ENCODE measurements at regions not wholly inside any gene's neighbourhood (a gene's known extent, or its start where the extent isn't known, plus 50 kb on each side); places are given as distances from the start of the nearest gene placed in this dataset.
"Not testable (repeated sequence)": the region's sequence is repeated elsewhere in the genome, so short reads cannot be mapped to it uniquely, and the experiment has no call there.

GRCh38 chr9:26694381-26695297 lies 198.0 kb downstream of the CAAP1 start:
- no peaks in the 10 kb centered on the region for H3K27me3 Mint-ChIP-seq
- H3K4me1 Mint-ChIP-seq: no peaks in the 10 kb centered on the region
- H3K27ac Mint-ChIP-seq: no peak overlapping the region
- no peak for ATAC-seq
- H3K9me3 Mint-ChIP-seq: peaks cover 13% of the 10 kb centered on the region
- H3K36me3 Mint-ChIP-seq: no peaks in the 10 kb centered on the region
- no peak overlapping the region for H3K4me3 Mint-ChIP-seq

- Mint-ChIP-seq H3K27me3 (no peaks in the 10 kb centered on the region), H3K9me3 (no peaks in the 10 kb centered on the region), H3K4me3 (no peak overlapping the region), H3K36me3 (no peaks in the 10 kb centered on the region), H3K4me1 (no peaks in the 10 kb centered on the region), H3K27ac (no peak overlapping the region)
- no peak for ATAC-seq
Measured at GRCh38 chr9:26689041-26689440, 203.6 kb downstream of the CAAP1 start.

- ATAC-seq: no peak
- H3K27ac Mint-ChIP-seq: no peak overlapping the region
- no peaks in the 10 kb centered on the region for H3K9me3 Mint-ChIP-seq
- no peaks in the 10 kb centered on the region for H3K27me3 Mint-ChIP-seq
- H3K36me3 Mint-ChIP-seq: no peaks in the 10 kb centered on the region
- H3K4me1 Mint-ChIP-seq: no peaks in the 10 kb centered on the region
- H3K4me3 Mint-ChIP-seq: no peak overlapping the region
Measured at GRCh38 chr9:26687421-26687820, 205.2 kb downstream of the CAAP1 start.

GRCh38 chr9:26685818-26686217 lies 206.8 kb downstream of the CAAP1 start:
- H3K9me3 Mint-ChIP-seq: no peaks in the 10 kb centered on the region
- H3K4me3 Mint-ChIP-seq: no peak overlapping the region
- no peaks in the 10 kb centered on the region for H3K36me3 Mint-ChIP-seq
- H3K4me1 Mint-ChIP-seq: no peaks in the 10 kb centered on the region
- no peak overlapping the region for H3K27ac Mint-ChIP-seq
- H3K27me3 Mint-ChIP-seq: no peaks in the 10 kb centered on the region
- ATAC-seq: no peak

GRCh38 chr9:26684029-26684428 lies 208.6 kb downstream of the CAAP1 start:
- Mint-ChIP-seq H3K4me3 (no peak overlapping the region), H3K9me3 (no peaks in the 10 kb centered on the region), H3K27ac (no peak overlapping the region), H3K36me3 (no peaks in the 10 kb centered on the region), H3K4me1 (no peaks in the 10 kb centered on the region), H3K27me3 (no peaks in the 10 kb centered on the region)
- ATAC-seq: no peak

GRCh38 chr9:26682796-26683496 lies 209.7 kb downstream of the CAAP1 start:
- Mint-ChIP-seq H3K4me1 (no peaks in the 10 kb centered on the region), H3K27me3 (no peaks in the 10 kb centered on the region), H3K4me3 (no peak overlapping the region), H3K9me3 (no peaks in the 10 kb centered on the region), H3K36me3 (no peaks in the 10 kb centered on the region), H3K27ac (no peak overlapping the region)
- ATAC-seq: no peak

GRCh38 chr9:26682041-26682440 lies 210.6 kb downstream of the CAAP1 start:
- H3K27me3 Mint-ChIP-seq: no peaks in the 10 kb centered on the region
- no peak overlapping the region for H3K27ac Mint-ChIP-seq
- no peak overlapping the region for H3K4me3 Mint-ChIP-seq
- ATAC-seq: no peak
- no peaks in the 10 kb centered on the region for H3K9me3 Mint-ChIP-seq
- no peaks in the 10 kb centered on the region for H3K36me3 Mint-ChIP-seq
- no peaks in the 10 kb centered on the region for H3K4me1 Mint-ChIP-seq

GRCh38 chr9:26677965-26678706 lies 214.5 kb downstream of the CAAP1 start:
- Mint-ChIP-seq H3K36me3 (no peaks in the 10 kb centered on the region), H3K4me1 (no peaks in the 10 kb centered on the region), H3K9me3 (no peaks in the 10 kb centered on the region), H3K27me3 (no peaks in the 10 kb centered on the region), H3K27ac (no peak overlapping the region), H3K4me3 (no peak overlapping the region)
- ATAC-seq: no peak

GRCh38 chr9:26675035-26675434 lies 217.6 kb downstream of the CAAP1 start:
- ATAC-seq: no peak
- no peak overlapping the region for H3K4me3 Mint-ChIP-seq

GRCh38 chr9:26673261-26673660 lies 219.3 kb downstream of the CAAP1 start:
- H3K27me3 Mint-ChIP-seq: no peaks in the 10 kb centered on the region
- no peak overlapping the region for H3K27ac Mint-ChIP-seq
- H3K4me3 Mint-ChIP-seq: no peak overlapping the region
- H3K4me1 Mint-ChIP-seq: no peaks in the 10 kb centered on the region
- ATAC-seq: no peak
- H3K9me3 Mint-ChIP-seq: no peaks in the 10 kb centered on the region
- H3K36me3 Mint-ChIP-seq: no peaks in the 10 kb centered on the region

More at GRCh38 chr9:26675035-26675434, 217.6 kb downstream of the CAAP1 start:
- Mint-ChIP-seq H3K27ac (no peak overlapping the region), H3K27me3 (no peaks in the 10 kb centered on the region), H3K9me3 (no peaks in the 10 kb centered on the region), H3K36me3 (no peaks in the 10 kb centered on the region), H3K4me1 (no peaks in the 10 kb centered on the region)

- H3K27me3 Mint-ChIP-seq: no peaks in the 10 kb centered on the region
- no peak for ATAC-seq
- H3K27ac Mint-ChIP-seq: no peak overlapping the region
- no peaks in the 10 kb centered on the region for H3K9me3 Mint-ChIP-seq
- no peaks in the 10 kb centered on the region for H3K36me3 Mint-ChIP-seq
- no peaks in the 10 kb centered on the region for H3K4me1 Mint-ChIP-seq
- H3K4me3 Mint-ChIP-seq: no peak overlapping the region
Measured at GRCh38 chr9:26669701-26670670, 222.6 kb downstream of the CAAP1 start.

GRCh38 chr9:26667882-26668281 lies 224.7 kb downstream of the CAAP1 start:
- H3K4me1 Mint-ChIP-seq: no peaks in the 10 kb centered on the region
- H3K4me3 Mint-ChIP-seq: no peak overlapping the region
- no peak for ATAC-seq
- no peaks in the 10 kb centered on the region for H3K27me3 Mint-ChIP-seq
- H3K9me3 Mint-ChIP-seq: no peaks in the 10 kb centered on the region
- no peaks in the 10 kb centered on the region for H3K36me3 Mint-ChIP-seq
- no peak overlapping the region for H3K27ac Mint-ChIP-seq

GRCh38 chr9:26665666-26666065 lies 226.9 kb downstream of the CAAP1 start:
- Mint-ChIP-seq H3K4me3 (no peak overlapping the region), H3K9me3 (peaks cover 2% of the 10 kb centered on the region), H3K27ac (no peak overlapping the region), H3K36me3 (no peaks in the 10 kb centered on the region), H3K4me1 (no peaks in the 10 kb centered on the region), H3K27me3 (no peaks in the 10 kb centered on the region)
- ATAC-seq: no peak

- not testable (repeated sequence) for H3K27me3 Mint-ChIP-seq, H3K9me3 Mint-ChIP-seq, H3K27ac Mint-ChIP-seq, H3K36me3 Mint-ChIP-seq, H3K4me3 Mint-ChIP-seq, H3K4me1 Mint-ChIP-seq
- ATAC-seq: peak; percentile 51
Measured at GRCh38 chr9:26664087-26664773, 228.4 kb downstream of the CAAP1 start.
